ENCODE measurements at regions not wholly inside any gene's neighbourhood (a gene's known extent, or its start where the extent isn't known, plus 50 kb on each side); places are given as distances from the start of the nearest gene placed in this dataset.

GRCh38 chr6:166009385-166010031 is 158.1 kb downstream of the TBXT start:
- no peak for DNase-seq

- peak; percentile 17 for DNase-seq
These were observed 158.9 kb downstream of the TBXT start for GRCh38 chr6:166008441-166009369.

GRCh38 chr6:166007349-166008263 is 160.0 kb downstream of the TBXT start:
- no peak for DNase-seq

GRCh38 chr6:166006900-166007301 is 160.8 kb downstream of the TBXT start:
- no peak for DNase-seq

- peak; percentile 70 for DNase-seq
These were observed 161.4 kb downstream of the TBXT start for GRCh38 chr6:166005944-166006899.

- peak; percentile 32 for DNase-seq
These were observed 162.2 kb downstream of the TBXT start for GRCh38 chr6:166005401-166005943.

- no peak for DNase-seq
These were observed 162.8 kb downstream of the TBXT start for GRCh38 chr6:166004876-166005275.

GRCh38 chr6:166004471-166004870 is 163.2 kb downstream of the TBXT start:
- no peak for DNase-seq

- no peak for DNase-seq
These were observed 164.1 kb downstream of the TBXT start for GRCh38 chr6:166003569-166003968.

- no peak for DNase-seq
These were observed 166.3 kb downstream of the TBXT start for GRCh38 chr6:166001359-166001758.

- DNase-seq = no peak
These were observed 168.4 kb downstream of the TBXT start for GRCh38 chr6:165999279-165999678.

GRCh38 chr6:165998072-165998471 is 169.6 kb downstream of the TBXT start:
- no peak for DNase-seq

GRCh38 chr6:165991341-165991740 is 176.3 kb downstream of the TBXT start:
- no peak for DNase-seq

GRCh38 chr6:165990216-165990615 is 177.4 kb downstream of the TBXT start:
- no peak for DNase-seq

- DNase-seq = no peak
These were observed 178.7 kb downstream of the TBXT start for GRCh38 chr6:165988757-165989456.

GRCh38 chr6:165988302-165988756 is 179.3 kb downstream of the TBXT start:
- DNase-seq = no peak

GRCh38 chr6:165987483-165988301 is 180.0 kb downstream of the TBXT start:
- DNase-seq = peak; percentile 59

- DNase-seq = no peak
These were observed 180.7 kb downstream of the TBXT start for GRCh38 chr6:165986914-165987482.

- DNase-seq = no peak
These were observed 181.2 kb downstream of the TBXT start for GRCh38 chr6:165986311-165986913.

All from midbrain (tissue), 1 donor.